ENCODE measurements at regions not wholly inside any gene's neighbourhood (a gene's known extent, or its start where the extent isn't known, plus 50 kb on each side); places are given as distances from the start of the nearest gene placed in this dataset.

DNA sequence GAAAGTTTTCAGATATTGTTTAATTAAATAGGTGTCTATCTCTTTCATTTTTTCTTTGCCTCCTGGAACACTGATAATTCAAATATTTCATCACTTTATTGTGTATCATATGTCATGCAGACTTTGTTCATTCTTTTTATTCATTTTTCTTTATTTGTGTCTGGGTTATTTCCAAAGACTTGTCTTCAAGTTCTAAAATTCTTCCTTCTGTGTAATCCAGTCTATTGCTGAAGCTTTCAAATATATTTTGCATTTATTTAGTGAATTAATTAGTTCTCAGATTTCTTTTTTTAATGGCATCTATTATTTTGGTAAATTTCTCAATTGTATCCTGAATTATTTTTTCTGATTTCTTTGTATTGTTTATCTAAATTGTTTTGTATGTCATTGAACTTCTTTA is 70.1 kb downstream of the ZNF330 start:
- Mint-ChIP-seq H3K27me3 (peaks cover 14% of the 10 kb centered on the region), H3K4me1 (no peaks in the 10 kb centered on the region), H3K9me3 (peaks cover 9% of the 10 kb centered on the region), H3K27ac (no peak overlapping the region), H3K36me3 (ENCODE audit: low read depth) (no peaks in the 10 kb centered on the region), H3K4me3 (no peak overlapping the region)
- intact Hi-C loops (cut with micrococcal nuclease), result no loop called here
- no peak for DNase-seq

- H3K4me3 Mint-ChIP-seq, result no peak overlapping the region
These were observed 73.6 kb downstream of the ZNF330 start for GRCh38 chr4:141294306-141294705.

DNA sequence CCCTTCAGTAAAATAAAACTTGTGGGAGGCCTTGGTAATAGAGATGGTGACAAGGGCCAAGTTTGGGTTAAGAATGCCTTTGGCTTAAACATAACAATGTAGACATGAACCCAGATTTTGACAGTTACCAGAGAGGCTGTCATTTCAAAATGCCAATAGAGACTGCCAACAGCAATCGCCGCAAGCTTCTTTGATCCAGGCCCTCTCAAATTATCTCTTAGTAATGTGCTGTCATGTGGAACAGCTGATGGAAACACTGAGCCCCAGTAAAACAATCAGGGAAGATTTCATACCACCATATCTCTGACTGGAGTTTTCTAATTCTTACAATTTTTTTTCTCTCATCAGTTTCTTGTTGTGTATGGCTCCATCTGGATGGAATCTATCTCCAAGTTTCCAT is 80.5 kb downstream of the ZNF330 start:
- Mint-ChIP-seq H3K4me1 (no peaks in the 10 kb centered on the region), H3K27me3 (peaks cover 4% of the 10 kb centered on the region), H3K4me3 (no peak overlapping the region), H3K27ac (no peak overlapping the region), H3K9me3 (no peaks in the 10 kb centered on the region), H3K36me3 (ENCODE audit: low read depth) (no peaks in the 10 kb centered on the region)
- intact Hi-C loops (cut with micrococcal nuclease), result no loop called here
- DNase-seq, result no peak

More at GRCh38 chr4:141294306-141294705, 73.6 kb downstream of the ZNF330 start:
- intact Hi-C loops (cut with micrococcal nuclease), result no loop called here
- Mint-ChIP-seq H3K36me3 (ENCODE audit: low read depth) (no peaks in the 10 kb centered on the region), H3K4me1 (no peaks in the 10 kb centered on the region), H3K27me3 (peaks cover 6% of the 10 kb centered on the region), H3K27ac (no peak overlapping the region), H3K9me3 (peaks cover 9% of the 10 kb centered on the region)
- no peak for DNase-seq

DNA sequence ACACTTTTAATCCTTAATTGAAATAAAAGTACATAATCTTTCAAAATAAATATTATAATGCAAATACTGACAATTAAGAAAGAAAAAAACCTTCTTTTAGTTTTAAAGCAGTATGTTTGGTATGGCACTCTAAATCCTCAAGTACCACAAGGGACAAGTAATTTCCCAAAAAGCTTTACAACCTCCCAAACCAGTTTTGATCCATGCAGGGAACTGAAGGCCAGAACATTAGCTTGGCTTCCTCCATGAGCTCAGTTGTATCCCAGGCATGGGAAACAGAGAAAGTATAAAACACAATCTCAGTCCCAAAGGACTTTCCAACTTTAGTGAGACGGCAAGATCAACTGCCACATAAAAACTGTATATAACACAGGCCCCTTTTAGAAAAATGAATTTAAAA is 82.2 kb downstream of the ZNF330 start:
- H3K27me3 Mint-ChIP-seq, result peaks cover 7% of the 10 kb centered on the region
- DNase-seq, result no peak
- intact Hi-C loops (cut with micrococcal nuclease), result no loop called here
- H3K9me3 Mint-ChIP-seq, result no peaks in the 10 kb centered on the region
- no peak overlapping the region for H3K4me3 Mint-ChIP-seq
- H3K36me3 Mint-ChIP-seq (ENCODE audit: low read depth), result no peaks in the 10 kb centered on the region
- H3K4me1 Mint-ChIP-seq, result peaks cover 5% of the 10 kb centered on the region
- H3K27ac Mint-ChIP-seq, result no peak overlapping the region

GRCh38 chr4:141304346-141304745 is 83.7 kb downstream of the ZNF330 start:
- H3K36me3 Mint-ChIP-seq (ENCODE audit: low read depth), result no peaks in the 10 kb centered on the region
- peaks cover 7% of the 10 kb centered on the region for H3K27me3 Mint-ChIP-seq
- H3K27ac Mint-ChIP-seq, result no peak overlapping the region
- H3K4me1 Mint-ChIP-seq, result peaks cover 5% of the 10 kb centered on the region
- intact Hi-C loops (cut with micrococcal nuclease), result no loop called here
- no peak for DNase-seq
- no peaks in the 10 kb centered on the region for H3K9me3 Mint-ChIP-seq
- H3K4me3 Mint-ChIP-seq, result no peak overlapping the region

DNA sequence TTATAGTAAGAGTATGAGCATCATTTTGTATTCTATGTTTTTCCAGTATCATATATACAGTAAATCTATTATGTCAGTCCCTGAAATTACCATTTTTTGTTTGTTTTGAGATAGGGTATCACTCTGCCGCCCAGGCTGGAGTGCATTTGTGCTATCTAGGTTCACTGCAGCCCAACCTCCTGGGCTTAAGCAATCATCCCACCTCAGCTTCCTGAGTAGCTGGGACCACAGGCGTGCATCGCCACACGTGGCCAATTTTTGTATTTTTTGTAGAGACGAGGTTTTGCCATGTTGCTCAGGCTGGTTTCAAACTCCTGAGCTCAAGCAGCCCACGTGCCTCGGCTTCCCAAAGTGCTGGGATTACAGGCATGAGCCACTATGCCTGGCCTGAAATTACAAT is 85.6 kb downstream of the ZNF330 start:
- intact Hi-C loops (cut with micrococcal nuclease), result no loop called here
- Mint-ChIP-seq H3K9me3 (no peaks in the 10 kb centered on the region), H3K27me3 (peaks cover 7% of the 10 kb centered on the region), H3K27ac (no peak overlapping the region), H3K4me1 (peaks cover 5% of the 10 kb centered on the region), H3K4me3 (no peak overlapping the region), H3K36me3 (ENCODE audit: low read depth) (no peaks in the 10 kb centered on the region)
- DNase-seq, result no peak

DNA sequence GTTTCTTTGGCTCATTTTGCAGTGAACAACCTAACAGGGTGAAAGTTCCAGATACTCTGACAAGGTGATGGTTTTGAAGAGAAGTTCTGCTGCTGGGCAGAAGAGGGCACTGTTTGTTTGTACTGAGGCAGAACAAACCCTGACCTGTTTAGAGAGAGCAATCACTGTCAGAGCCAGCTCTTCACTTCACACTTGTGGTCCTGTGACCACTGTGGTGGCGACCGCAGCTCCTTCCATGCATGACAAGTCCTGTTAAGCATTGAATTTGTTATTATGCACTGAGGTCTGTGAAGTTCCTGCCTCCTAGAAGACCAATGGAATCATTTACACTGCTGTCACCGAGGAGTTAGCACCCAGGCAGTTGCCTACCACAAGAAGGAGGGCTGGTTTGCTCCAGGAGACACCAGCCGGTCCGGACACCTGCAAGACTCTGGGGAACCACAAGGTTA is 86.6 kb downstream of the ZNF330 start:
- Mint-ChIP-seq H3K9me3 (no peaks in the 10 kb centered on the region), H3K4me1 (peaks cover 5% of the 10 kb centered on the region), H3K27ac (no peak overlapping the region), H3K4me3 (no peak overlapping the region), H3K36me3 (ENCODE audit: low read depth) (no peaks in the 10 kb centered on the region), H3K27me3 (peaks cover 10% of the 10 kb centered on the region)
- DNase-seq, result peak; percentile 87
- intact Hi-C loops (cut with micrococcal nuclease), result no loop called here

- no peak overlapping the region for H3K4me3 Mint-ChIP-seq
- no peaks in the 10 kb centered on the region for H3K9me3 Mint-ChIP-seq
- H3K27me3 Mint-ChIP-seq, result peaks cover 14% of the 10 kb centered on the region
- DNase-seq, result no peak
- intact Hi-C loops (cut with micrococcal nuclease), result no loop called here
- no peak overlapping the region for H3K27ac Mint-ChIP-seq
- H3K36me3 Mint-ChIP-seq (ENCODE audit: low read depth), result no peaks in the 10 kb centered on the region
- peaks cover 5% of the 10 kb centered on the region for H3K4me1 Mint-ChIP-seq
These were observed 89.2 kb downstream of the ZNF330 start for GRCh38 chr4:141309874-141310273.

- Mint-ChIP-seq H3K4me3 (no peak overlapping the region), H3K36me3 (ENCODE audit: low read depth) (no peaks in the 10 kb centered on the region), H3K4me1 (peaks cover 5% of the 10 kb centered on the region), H3K27me3 (peaks cover 13% of the 10 kb centered on the region), H3K27ac (no peak overlapping the region), H3K9me3 (no peaks in the 10 kb centered on the region)
- intact Hi-C loops (cut with micrococcal nuclease), result no loop called here
- no peak for DNase-seq
These were observed 90.8 kb downstream of the ZNF330 start for GRCh38 chr4:141311246-141312204.

GRCh38 chr4:141314627-141315026 is 93.9 kb downstream of the ZNF330 start:
- intact Hi-C loops (cut with micrococcal nuclease), result loop anchor here (5.0 kb wide), 1 partner anchor 658 kb away; no protein-coding TSS in a partner anchor
- Mint-ChIP-seq H3K36me3 (ENCODE audit: low read depth) (no peaks in the 10 kb centered on the region), H3K9me3 (no peaks in the 10 kb centered on the region), H3K27me3 (peaks cover 17% of the 10 kb centered on the region), H3K4me3 (no peak overlapping the region), H3K27ac (no peak overlapping the region), H3K4me1 (no peaks in the 10 kb centered on the region)
- no peak for DNase-seq

GRCh38 chr4:141328560-141329173 is 108.0 kb downstream of the ZNF330 start:
- intact Hi-C loops (cut with micrococcal nuclease), result no loop called here
- no peak for DNase-seq
- Mint-ChIP-seq H3K9me3 (no peaks in the 10 kb centered on the region), H3K27me3 (peaks cover 20% of the 10 kb centered on the region), H3K4me3 (no peak overlapping the region), H3K4me1 (no peaks in the 10 kb centered on the region), H3K27ac (no peak overlapping the region), H3K36me3 (ENCODE audit: low read depth) (no peaks in the 10 kb centered on the region)

GRCh38 chr4:141329174-141329569 is 108.5 kb downstream of the ZNF330 start:
- intact Hi-C loops (cut with micrococcal nuclease), result no loop called here
- no peaks in the 10 kb centered on the region for H3K36me3 Mint-ChIP-seq (ENCODE audit: low read depth)

DNA sequence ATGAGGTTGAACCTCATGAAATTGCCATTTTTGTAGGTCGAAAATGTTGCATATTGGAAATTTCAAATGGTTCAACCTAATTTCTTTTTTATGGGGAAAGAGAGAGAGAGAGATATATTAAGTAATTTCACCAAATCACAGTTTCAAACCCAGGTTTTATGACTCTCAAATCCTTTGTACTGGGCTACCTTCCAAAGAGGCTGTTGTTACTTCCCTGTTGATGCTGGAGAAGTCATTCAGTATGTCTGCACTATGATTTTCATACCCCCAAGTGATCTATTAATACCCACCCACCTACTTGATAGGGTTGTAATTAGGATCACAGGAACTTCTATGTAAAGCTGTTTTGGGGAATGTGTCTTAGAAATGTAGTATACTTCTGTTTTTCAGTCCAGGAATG is 109.9 kb downstream of the ZNF330 start:
- DNase-seq, result no peak
- Mint-ChIP-seq H3K4me3 (no peak overlapping the region), H3K4me1 (no peaks in the 10 kb centered on the region), H3K27me3 (peaks cover 30% of the 10 kb centered on the region), H3K9me3 (no peaks in the 10 kb centered on the region), H3K36me3 (ENCODE audit: low read depth) (no peaks in the 10 kb centered on the region), H3K27ac (no peak overlapping the region)
- intact Hi-C loops (cut with micrococcal nuclease), result no loop called here

More at GRCh38 chr4:141329174-141329569, 108.5 kb downstream of the ZNF330 start:
- no peaks in the 10 kb centered on the region for H3K4me1 Mint-ChIP-seq
- DNase-seq, result no peak
- H3K4me3 Mint-ChIP-seq, result no peak overlapping the region
- peaks cover 25% of the 10 kb centered on the region for H3K27me3 Mint-ChIP-seq
- no peaks in the 10 kb centered on the region for H3K9me3 Mint-ChIP-seq
- H3K27ac Mint-ChIP-seq, result no peak overlapping the region
